Posterior vena cava (tissue), 2 donors: ENCODE measurements at regions not wholly inside any gene's neighbourhood (a gene's known extent, or its start where the extent isn't known, plus 50 kb on each side); places are given as distances from the start of the nearest gene placed in this dataset.

Experiments
- DNase-seq: peaks from one replicate; pipeline ENCODE4 v3.0.0-alpha.2; 2020; ENCODE audit warnings: low spot score
- intact Hi-C, 2 donors: fragments of 100-400 bp; cut with DNase I; formaldehyde crosslinking; loops; one replicate each; pipeline versions ENCODE4 v1.14.1 to v1.14.2; 2022 to 2023
- donor health status: DM: yes; HTN: yes; CAD: no.
- donor health status: DM: yes; HTN: yes; CAD: no.

DNA sequence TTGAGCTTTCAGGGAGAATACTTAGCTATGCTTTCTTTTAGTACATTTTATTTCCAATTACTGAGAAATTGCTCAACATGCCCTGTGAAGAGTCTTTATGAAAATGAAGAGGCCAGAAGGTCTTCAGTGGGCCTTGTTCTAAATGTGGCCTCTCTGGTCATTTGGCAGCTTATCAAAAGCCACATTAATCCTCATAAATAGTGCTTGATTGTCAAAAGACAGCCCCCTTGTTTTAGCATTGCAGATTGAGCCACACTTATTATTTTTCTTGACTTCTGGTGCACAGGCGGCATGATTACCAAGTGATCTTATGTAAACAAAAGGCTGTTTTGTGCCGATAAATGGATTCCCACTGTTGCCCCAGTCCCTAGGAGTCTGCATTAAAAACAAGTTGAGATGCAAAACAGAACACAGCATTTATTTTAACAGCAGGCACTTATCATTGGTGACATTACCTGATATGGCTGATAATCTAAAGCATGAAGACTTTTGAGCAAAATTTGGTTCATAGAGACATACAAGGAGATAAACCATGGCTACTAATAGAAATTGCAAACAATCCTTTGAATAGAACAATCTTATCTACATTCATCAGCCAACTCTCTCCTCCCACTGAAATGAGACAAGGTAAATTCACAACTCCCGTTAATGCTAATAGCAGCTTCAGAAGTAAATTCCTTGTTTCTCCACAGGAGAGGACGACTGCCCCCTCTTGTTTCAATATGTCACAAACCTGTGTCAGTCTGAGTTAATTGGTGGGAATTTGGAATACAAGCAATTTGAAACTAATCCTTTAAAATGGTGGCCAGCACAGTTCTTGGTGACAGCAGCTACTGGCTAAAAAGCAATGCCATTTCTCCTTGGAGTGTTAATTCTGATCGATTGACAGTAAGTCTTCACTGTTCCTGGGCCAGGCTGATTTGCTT is 194.3 kb downstream of the NSUN3 start:
- intact Hi-C loops, result no loop called here
- DNase-seq, result no peak

DNA sequence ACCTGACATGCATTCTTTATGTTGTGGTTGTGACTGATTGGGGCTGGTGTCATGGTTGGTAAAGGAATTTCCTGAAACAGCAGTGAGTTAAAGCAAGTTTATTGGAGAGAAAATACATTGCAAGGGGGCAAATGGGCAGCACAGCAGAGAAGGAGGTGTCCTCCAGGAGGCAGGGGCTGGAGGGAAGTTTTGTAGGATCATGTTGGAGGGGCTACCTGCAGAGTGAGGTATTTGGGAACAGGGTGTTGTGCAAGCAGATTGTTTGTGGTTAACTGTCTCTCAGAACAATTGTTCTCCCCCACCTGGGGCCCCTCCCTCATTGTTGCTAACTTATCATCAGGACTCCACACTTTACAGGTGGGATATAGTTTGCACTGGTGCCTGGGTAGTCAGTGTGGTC is 196.0 kb downstream of the NSUN3 start:
- intact Hi-C loops, result no loop called here
- DNase-seq, result no peak

GRCh38 chr3:94259291-94259690 is 196.4 kb downstream of the NSUN3 start:
- intact Hi-C loops, result no loop called here
- no peak for DNase-seq

DNA sequence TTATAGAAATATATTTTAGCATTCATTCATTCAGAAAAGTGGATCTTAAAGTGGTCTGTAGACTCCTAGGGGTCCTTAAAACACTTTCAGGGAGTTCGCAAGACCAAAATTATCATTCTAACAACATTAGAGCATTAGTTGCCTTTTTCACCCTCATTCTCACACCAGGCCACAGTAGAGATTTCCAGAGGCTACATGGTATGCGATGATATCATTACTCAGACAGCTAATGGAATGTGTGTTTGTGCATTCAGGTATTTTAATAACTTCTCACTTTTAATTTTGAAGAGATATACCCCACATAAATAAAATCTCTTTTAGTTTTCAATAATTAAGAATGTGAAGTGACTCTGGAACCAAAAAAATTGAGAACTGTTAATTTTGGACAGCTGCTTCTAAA is 206.9 kb downstream of the NSUN3 start:
- intact Hi-C loops, result no loop called here
- no peak for DNase-seq

- intact Hi-C loops, result no loop called here
- DNase-seq, result no peak
Observed at GRCh38 chr3:94272016-94272415, 209.2 kb downstream of the NSUN3 start.

DNA sequence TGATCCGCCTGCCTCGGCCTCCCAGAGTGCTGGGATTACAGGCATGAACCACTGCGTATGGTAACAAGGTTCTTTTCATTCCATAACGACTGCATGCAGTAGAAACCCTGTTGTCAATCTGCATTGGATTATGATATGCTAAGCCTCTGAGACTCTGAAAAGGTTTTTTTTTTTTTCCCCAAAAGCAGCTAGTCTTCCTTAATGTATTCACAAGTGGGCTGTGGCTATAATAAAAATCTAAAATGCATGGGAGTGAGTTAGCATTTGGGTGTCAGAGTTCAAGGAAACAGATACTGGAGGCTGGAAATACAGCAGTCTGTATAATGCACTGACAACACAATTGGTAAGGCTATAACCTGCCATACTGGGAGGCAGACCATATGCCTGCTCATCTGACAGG is 218.1 kb downstream of the NSUN3 start:
- intact Hi-C loops, result no loop called here
- no peak for DNase-seq

GRCh38 chr3:94285872-94286271 is 223.0 kb downstream of the NSUN3 start:
- intact Hi-C loops, result no loop called here
- no peak for DNase-seq

DNA sequence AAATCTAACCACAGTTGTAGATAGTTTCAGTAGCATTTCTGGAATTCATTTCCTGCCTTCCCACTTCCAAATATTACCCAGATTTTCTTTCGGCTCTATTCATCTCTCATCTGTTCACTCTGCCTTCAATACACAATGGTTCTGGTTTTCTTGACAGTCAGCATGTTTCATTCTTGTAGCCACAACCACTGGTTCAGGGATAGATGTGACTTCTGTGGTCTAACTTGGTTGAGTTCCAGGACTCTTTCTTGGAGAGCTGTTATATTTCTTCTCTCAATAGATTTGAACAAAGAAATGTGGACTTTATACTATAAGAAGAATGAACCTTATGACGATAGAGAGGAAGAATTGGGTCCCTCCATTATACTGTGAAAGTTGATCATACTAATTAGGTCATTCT is 228.8 kb downstream of the NSUN3 start:
- intact Hi-C loops, result no loop called here

DNA sequence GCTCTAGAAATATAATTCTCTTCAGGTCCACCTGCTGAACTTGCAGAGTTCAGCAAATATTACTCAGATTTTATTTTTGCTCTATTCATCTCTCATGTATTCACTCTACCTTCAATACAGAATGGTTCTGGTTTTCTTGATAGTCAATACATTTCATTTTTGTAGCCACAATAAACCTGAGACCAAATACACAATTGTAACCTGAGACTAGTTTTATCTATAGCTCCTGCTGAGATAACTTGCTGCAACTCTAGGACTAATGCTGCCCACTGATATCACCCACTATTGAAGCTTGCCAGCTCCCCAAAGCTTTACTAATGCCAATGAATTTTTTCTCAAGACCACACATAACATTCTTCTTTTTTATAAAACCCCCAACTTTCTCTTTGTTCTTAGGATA is 229.3 kb downstream of the NSUN3 start:
- DNase-seq, result no peak
- intact Hi-C loops, result no loop called here

More for the DNA sequence above, 228.8 kb downstream of the NSUN3 start:
- no peak for DNase-seq

GRCh38 chr3:94293793-94294195 is 230.9 kb downstream of the NSUN3 start:
- no peak for DNase-seq
- intact Hi-C loops, result no loop called here

- DNase-seq, result no peak
- intact Hi-C loops, result no loop called here
Observed at GRCh38 chr3:94294806-94295205, 231.9 kb downstream of the NSUN3 start.

GRCh38 chr3:94299716-94300115 is 236.9 kb downstream of the NSUN3 start:
- no peak for DNase-seq
- intact Hi-C loops, result no loop called here

GRCh38 chr3:94301366-94301765 is 238.5 kb downstream of the NSUN3 start:
- intact Hi-C loops, result no loop called here
- no peak for DNase-seq

- intact Hi-C loops, result no loop called here
- no peak for DNase-seq
Observed at GRCh38 chr3:94303266-94303665, 240.4 kb downstream of the NSUN3 start.

- intact Hi-C loops, result no loop called here
- no peak for DNase-seq
Observed at GRCh38 chr3:94303897-94304296, 241.0 kb downstream of the NSUN3 start.

GRCh38 chr3:94304954-94305353 is 242.1 kb downstream of the NSUN3 start:
- DNase-seq, result no peak
- intact Hi-C loops, result no loop called here

DNA sequence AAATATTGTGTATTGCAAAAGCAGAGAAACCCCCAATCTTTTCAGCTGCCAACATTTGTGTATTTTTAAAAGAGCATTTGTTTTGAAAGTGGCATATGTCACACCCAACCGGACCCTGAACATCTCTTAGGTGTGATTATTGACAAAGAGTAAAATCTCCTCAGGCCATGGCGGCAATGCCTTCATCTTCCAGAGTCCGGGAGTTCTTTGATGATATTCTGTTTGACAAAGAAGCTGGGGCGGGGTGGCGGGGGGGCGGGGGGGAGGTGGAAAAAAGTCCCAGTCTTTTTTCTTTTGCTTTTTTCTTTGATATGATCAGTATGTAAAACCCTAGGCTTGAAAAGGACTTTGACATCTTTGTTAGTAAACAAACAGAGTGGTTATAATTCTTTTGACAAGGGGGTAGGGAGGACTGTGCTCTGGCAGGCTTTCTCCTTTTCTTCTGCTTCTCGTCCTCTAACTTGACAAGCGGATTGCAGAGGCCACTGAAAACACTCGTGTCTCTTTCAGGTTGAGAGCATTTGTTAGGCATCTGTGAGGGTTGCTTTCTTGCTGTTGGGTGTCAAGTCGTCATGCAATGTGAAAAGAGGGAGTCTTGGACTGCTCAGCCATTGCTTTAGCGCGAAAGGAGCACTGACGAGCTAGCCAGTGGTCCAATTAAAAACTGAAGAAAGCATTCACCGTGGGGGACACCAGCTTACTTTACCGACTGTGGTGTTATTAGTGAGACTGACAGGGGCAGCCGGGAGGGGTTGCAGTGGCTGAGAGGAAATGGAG is 243.2 kb downstream of the NSUN3 start:
- DNase-seq, result no peak
- intact Hi-C loops, result no loop called here

DNA sequence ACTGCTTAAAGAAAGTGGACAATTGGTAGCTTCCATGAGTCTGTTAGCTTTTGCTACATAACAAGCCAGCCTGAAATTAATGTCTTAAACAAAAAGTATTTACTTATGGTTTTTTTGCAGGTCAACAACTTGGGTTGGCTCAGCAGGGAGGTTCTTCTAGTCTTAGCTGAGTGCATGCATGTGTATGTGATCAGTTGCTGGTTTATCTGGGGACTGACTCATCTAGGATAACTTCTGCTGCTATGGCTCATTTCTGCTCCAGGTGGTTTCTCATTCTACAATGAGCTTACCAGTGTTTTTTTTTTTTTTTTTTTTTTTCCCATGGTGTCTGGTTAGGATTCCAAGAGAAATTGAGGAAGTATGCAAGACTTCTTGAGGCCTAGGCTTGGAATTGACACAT is 244.7 kb downstream of the NSUN3 start:
- DNase-seq, result no peak
- intact Hi-C loops, result no loop called here

GRCh38 chr3:94308767-94309166 is 245.9 kb downstream of the NSUN3 start:
- intact Hi-C loops, result no loop called here
- DNase-seq, result no peak

DNA sequence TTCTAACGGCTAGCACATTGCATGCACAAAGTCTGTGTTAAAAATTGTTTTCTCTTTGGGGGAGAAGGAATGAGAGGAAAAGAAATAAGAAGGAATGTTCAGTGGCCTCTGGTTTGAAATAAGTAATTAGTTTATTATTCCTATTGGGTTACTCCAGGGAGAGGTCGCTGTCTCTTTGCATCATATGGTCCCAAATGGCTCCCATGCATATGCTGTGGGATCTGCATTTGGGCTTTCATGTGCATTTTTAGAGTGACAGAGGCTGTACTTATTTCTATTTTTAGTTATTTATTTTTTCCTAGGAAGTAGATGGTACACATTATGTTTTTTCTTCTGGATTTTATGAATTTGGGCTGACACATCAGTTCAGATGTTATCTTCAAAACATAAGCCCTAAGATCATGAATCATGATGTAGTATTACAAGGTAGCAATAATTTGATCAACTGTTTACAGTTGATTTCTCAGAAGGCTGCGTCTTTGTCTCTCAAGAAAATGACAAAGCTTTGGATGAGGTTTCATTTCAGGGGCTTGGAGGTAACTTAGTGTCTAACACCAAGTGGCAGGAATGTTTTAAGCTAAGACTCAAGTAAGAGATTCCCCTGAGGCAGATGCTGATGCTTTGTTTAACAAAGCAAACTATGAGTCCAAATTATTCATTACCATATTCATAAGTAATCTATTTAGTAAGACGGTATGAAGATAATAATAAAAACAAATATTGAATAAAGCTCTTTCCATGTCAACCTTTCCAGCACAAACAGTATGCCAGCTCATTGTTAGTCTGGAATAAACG is 247.7 kb downstream of the NSUN3 start:
- intact Hi-C loops, result no loop called here

More for the DNA sequence above, 247.7 kb downstream of the NSUN3 start:
- DNase-seq, result no peak
